ENCODE measurements at regions not wholly inside any gene's neighbourhood (a gene's known extent, or its start where the extent isn't known, plus 50 kb on each side); places are given as distances from the start of the nearest gene placed in this dataset.

GRCh38 chr9:135239100-135239768 is 151.8 kb downstream of the OLFM1 start:
- peaks cover 21% of the 10 kb centered on the region for H3K4me1 ChIP-seq (ENCODE audit: insufficient read depth, low read length, poor library complexity, severe bottlenecking)
- H2AFZ ChIP-seq (ENCODE audit: low read length), result no peak overlapping the region
- H3K36me3 ChIP-seq (ENCODE audit: insufficient read depth, low read length), result no peaks in the 10 kb centered on the region
- no peaks in the 10 kb centered on the region for H3F3A ChIP-seq (ENCODE audit: low read depth)
- no peaks in the 10 kb centered on the region for H3K9me3 ChIP-seq (ENCODE audit: insufficient read depth, low read depth, low read length)
- H4K20me1 ChIP-seq (ENCODE audit: insufficient read depth, low read length, poor library complexity, severe bottlenecking), result no peaks in the 10 kb centered on the region
- no peak overlapping the region for H3K4me2 ChIP-seq (ENCODE audit: low read depth, low read length, poor library complexity, severe bottlenecking)
- no peaks in the 10 kb centered on the region for H3K79me2 ChIP-seq (ENCODE audit: insufficient read depth, low read length)
- no peak overlapping the region for H3K4me3 ChIP-seq (ENCODE audit: low read length, poor library complexity, severe bottlenecking)
- TF ChIP-seq EZH2phosphoT487 (IDR thresholded peaks at IDR 0.05; ENCODE audit: borderline replicate concordance), result no peak
- peak overlapping the region; percentile 24 for H3K9ac ChIP-seq (ENCODE audit: low read depth, low read length, poor library complexity, severe bottlenecking)
- no peaks in the 10 kb centered on the region for H3K9me2 ChIP-seq (replicated peaks; ENCODE audit: low read depth, low read length)
- H3K27me3 ChIP-seq (ENCODE audit: insufficient read depth, low read length, poor library complexity, severe bottlenecking), result no peaks in the 10 kb centered on the region

GRCh38 chr9:135239769-135240141 is 152.3 kb downstream of the OLFM1 start:
- H3K4me2 ChIP-seq (ENCODE audit: low read depth, low read length, poor library complexity, severe bottlenecking), result peak overlapping the region; percentile 23
- no peak overlapping the region for H3K4me3 ChIP-seq (ENCODE audit: low read length, poor library complexity, severe bottlenecking)
- peaks cover 21% of the 10 kb centered on the region for H3K4me1 ChIP-seq (ENCODE audit: insufficient read depth, low read length, poor library complexity, severe bottlenecking)

GRCh38 chr9:135240222-135240621 is 152.8 kb downstream of the OLFM1 start:
- H3K9me3 ChIP-seq (ENCODE audit: insufficient read depth, low read depth, low read length), result no peaks in the 10 kb centered on the region
- H3K9me2 ChIP-seq (replicated peaks; ENCODE audit: low read depth, low read length), result no peaks in the 10 kb centered on the region
- no peaks in the 10 kb centered on the region for H3K79me2 ChIP-seq (ENCODE audit: insufficient read depth, low read length)
- H3K9ac ChIP-seq (ENCODE audit: low read depth, low read length, poor library complexity, severe bottlenecking), result peak overlapping the region; percentile 24
- no peaks in the 10 kb centered on the region for H3K27me3 ChIP-seq (ENCODE audit: insufficient read depth, low read length, poor library complexity, severe bottlenecking)
- no peak overlapping the region for H2AFZ ChIP-seq (ENCODE audit: low read length)
- H3K36me3 ChIP-seq (ENCODE audit: insufficient read depth, low read length), result no peaks in the 10 kb centered on the region
- no peaks in the 10 kb centered on the region for H3F3A ChIP-seq (ENCODE audit: low read depth)
- H3K4me2 ChIP-seq (ENCODE audit: low read depth, low read length, poor library complexity, severe bottlenecking), result peak overlapping the region; percentile 23
- no peak overlapping the region for H3K4me3 ChIP-seq (ENCODE audit: low read length, poor library complexity, severe bottlenecking)
- TF ChIP-seq, protein P1, sequence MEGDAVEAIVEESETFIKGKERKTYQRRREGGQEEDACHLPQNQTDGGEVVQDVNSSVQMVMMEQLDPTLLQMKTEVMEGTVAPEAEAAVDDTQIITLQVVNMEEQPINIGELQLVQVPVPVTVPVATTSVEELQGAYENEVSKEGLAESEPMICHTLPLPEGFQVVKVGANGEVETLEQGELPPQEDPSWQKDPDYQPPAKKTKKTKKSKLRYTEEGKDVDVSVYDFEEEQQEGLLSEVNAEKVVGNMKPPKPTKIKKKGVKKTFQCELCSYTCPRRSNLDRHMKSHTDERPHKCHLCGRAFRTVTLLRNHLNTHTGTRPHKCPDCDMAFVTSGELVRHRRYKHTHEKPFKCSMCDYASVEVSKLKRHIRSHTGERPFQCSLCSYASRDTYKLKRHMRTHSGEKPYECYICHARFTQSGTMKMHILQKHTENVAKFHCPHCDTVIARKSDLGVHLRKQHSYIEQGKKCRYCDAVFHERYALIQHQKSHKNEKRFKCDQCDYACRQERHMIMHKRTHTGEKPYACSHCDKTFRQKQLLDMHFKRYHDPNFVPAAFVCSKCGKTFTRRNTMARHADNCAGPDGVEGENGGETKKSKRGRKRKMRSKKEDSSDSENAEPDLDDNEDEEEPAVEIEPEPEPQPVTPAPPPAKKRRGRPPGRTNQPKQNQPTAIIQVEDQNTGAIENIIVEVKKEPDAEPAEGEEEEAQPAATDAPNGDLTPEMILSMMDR (conservative IDR thresholded peaks at IDR 0.05; ENCODE audit: low read length), result no peak
- TF ChIP-seq EZH2phosphoT487 (IDR thresholded peaks at IDR 0.05; ENCODE audit: borderline replicate concordance), result no peak
- no peaks in the 10 kb centered on the region for H4K20me1 ChIP-seq (ENCODE audit: insufficient read depth, low read length, poor library complexity, severe bottlenecking)
- peaks cover 21% of the 10 kb centered on the region for H3K4me1 ChIP-seq (ENCODE audit: insufficient read depth, low read length, poor library complexity, severe bottlenecking)

More at GRCh38 chr9:135239769-135240141, 152.3 kb downstream of the OLFM1 start:
- Histone ChIP-seq H4K20me1 (ENCODE audit: insufficient read depth, low read length, poor library complexity, severe bottlenecking) (no peaks in the 10 kb centered on the region), H2AFZ (ENCODE audit: low read length) (no peak overlapping the region), H3K36me3 (ENCODE audit: insufficient read depth, low read length) (no peaks in the 10 kb centered on the region), H3F3A (ENCODE audit: low read depth) (no peaks in the 10 kb centered on the region), H3K9me2 (replicated peaks; ENCODE audit: low read depth, low read length) (no peaks in the 10 kb centered on the region), H3K79me2 (ENCODE audit: insufficient read depth, low read length) (no peaks in the 10 kb centered on the region), H3K9me3 (ENCODE audit: insufficient read depth, low read depth, low read length) (no peaks in the 10 kb centered on the region), H3K27me3 (ENCODE audit: insufficient read depth, low read length, poor library complexity, severe bottlenecking) (no peaks in the 10 kb centered on the region), H3K9ac (ENCODE audit: low read depth, low read length, poor library complexity, severe bottlenecking) (peak overlapping the region; percentile 24)
- no peak for TF ChIP-seq EZH2phosphoT487 (IDR thresholded peaks at IDR 0.05; ENCODE audit: borderline replicate concordance)
- TF ChIP-seq, protein P1 (conservative IDR thresholded peaks at IDR 0.05; ENCODE audit: low read length), result no peak

GRCh38 chr9:135240871-135241311 is 153.4 kb downstream of the OLFM1 start:
- Histone ChIP-seq H3K27me3 (ENCODE audit: insufficient read depth, low read length, poor library complexity, severe bottlenecking) (no peaks in the 10 kb centered on the region), H3K79me2 (ENCODE audit: insufficient read depth, low read length) (no peaks in the 10 kb centered on the region), H4K20me1 (ENCODE audit: insufficient read depth, low read length, poor library complexity, severe bottlenecking) (no peaks in the 10 kb centered on the region), H3K4me3 (ENCODE audit: low read length, poor library complexity, severe bottlenecking) (no peak overlapping the region), H3K36me3 (ENCODE audit: insufficient read depth, low read length) (no peaks in the 10 kb centered on the region), H3K4me1 (ENCODE audit: insufficient read depth, low read length, poor library complexity, severe bottlenecking) (peaks cover 21% of the 10 kb centered on the region), H3F3A (ENCODE audit: low read depth) (no peaks in the 10 kb centered on the region), H3K4me2 (ENCODE audit: low read depth, low read length, poor library complexity, severe bottlenecking) (peak overlapping the region; percentile 23), H2AFZ (ENCODE audit: low read length) (no peak overlapping the region), H3K9ac (ENCODE audit: low read depth, low read length, poor library complexity, severe bottlenecking) (no peak overlapping the region), H3K9me2 (replicated peaks; ENCODE audit: low read depth, low read length) (no peaks in the 10 kb centered on the region), H3K9me3 (ENCODE audit: insufficient read depth, low read depth, low read length) (no peaks in the 10 kb centered on the region)
- TF ChIP-seq, protein P1 (conservative IDR thresholded peaks at IDR 0.05; ENCODE audit: low read length), result no peak
- no peak for TF ChIP-seq EZH2phosphoT487 (IDR thresholded peaks at IDR 0.05; ENCODE audit: borderline replicate concordance)

Measured in Loucy (cell line).